Spleen (tissue), 11 donors: ENCODE measurements at regions not wholly inside any gene's neighbourhood (a gene's known extent, or its start where the extent isn't known, plus 50 kb on each side); places are given as distances from the start of the nearest gene placed in this dataset.

ENCODE experiments used
- DNase-seq: peaks from one replicate; pipeline ENCODE4 v3.0.0-alpha.2; 2020
- H3K27ac ChIP-seq, 8 donors: fragments of 200-600 bp; sonication (generic) in 7 of 8; 1 replicate in 4 of 8; 2 replicates in 4 of 8; pipeline versions ENCODE4 v1.5.0 to v1.8.0; 2016 to 2021; ENCODE audit warnings: inconsistent platforms in 4 of 8, mild to moderate bottlenecking in 4 of 8, moderate library complexity in 1 of 8
- H3K27me3 ChIP-seq, 7 donors: fragments of 200-600 bp; sonication (generic) in 6 of 7; replicated peaks in 1 of 7; 1 replicate in 4 of 7; 2 replicates in 3 of 7; pipeline versions ENCODE4 v1.5.0 to v1.8.0; 2016 to 2021; ENCODE audit warnings: inconsistent platforms in 3 of 7, mild to moderate bottlenecking in 1 of 7
- H3K36me3 ChIP-seq, 6 donors: fragments of 200-600 bp; sonication (generic) in 5 of 6; 1 replicate in 4 of 6; 2 replicates in 2 of 6; pipeline versions ENCODE4 v1.5.0 to v1.8.0; 2016 to 2021; ENCODE audit warnings: inconsistent platforms in 2 of 6
- H3K4me1 ChIP-seq, 6 donors: fragments of 200-600 bp; sonication (generic) in 5 of 6; 1 replicate in 3 of 6; 2 replicates in 3 of 6; pipeline versions ENCODE4 v1.5.0 to v1.8.0; 2016 to 2021; ENCODE audit warnings: inconsistent platforms in 3 of 6
- H3K4me3 ChIP-seq, 8 donors: fragments of 200-600 bp; sonication (generic) in 7 of 8; 1 replicate in 4 of 8; 2 replicates in 4 of 8; pipeline versions ENCODE4 v1.5.0 to v1.8.0; 2016 to 2021; ENCODE audit warnings: inconsistent platforms in 4 of 8, mild to moderate bottlenecking in 4 of 8, moderate library complexity in 2 of 8
- H3K9me3 ChIP-seq, 8 donors: fragments of 200-600 bp; sonication (generic) in 7 of 8; 1 replicate in 4 of 8; 2 replicates in 4 of 8; pipeline versions ENCODE4 v1.5.0 to v1.8.0; 2016 to 2021; ENCODE audit warnings: inconsistent platforms in 4 of 8
- CTCF ChIP-seq, 11 experiments: fragments of 200-600 bp in 7 of 11; fragments of 450-650 bp in 4 of 11; sonication (generic) in 4 of 11; IDR thresholded peaks in 8 of 11; conservative IDR thresholded peaks in 3 of 11; 1 replicate in 7 of 11; 2 replicates in 4 of 11; pipeline versions ENCODE4 v1.4.0 to v1.8.0; 2016 to 2021; ENCODE audit warnings: antibody characterized with exemption in 11 of 11, inconsistent platforms in 4 of 11, mild to moderate bottlenecking in 1 of 11
- POLR2A ChIP-seq, 3 donors: fragments of 450-650 bp; IDR thresholded peaks; one replicate each; pipeline ENCODE4 v1.5.1; 2017; ENCODE audit warnings: antibody characterized with exemption in 3 of 3, mild to moderate bottlenecking in 1 of 3
- POLR2AphosphoS5 ChIP-seq, 3 donors: sonication (generic); formaldehyde crosslinking; IDR thresholded peaks; one replicate each; pipeline ENCODE4 v1.5.1; 2017; ENCODE audit warnings: antibody characterized with exemption in 3 of 3
- WGBS, 5 donors: extraction: QIAGEN DNeasy Blood & Tissue Kit in 3 of 5; methylation state at CpG; one replicate each; pipeline versions ENCODE4 v1.1.5 to v1.1.7; 2013 to 2018; 5-methylcytosine and 5-hydroxymethylcytosine counted together
- intact Hi-C: fragments of 100-400 bp; cut with DNase I; formaldehyde crosslinking; loops from one replicate; pipeline ENCODE4 v1.15.0; 2023; ENCODE audit warnings: low total_unique reads
- donor health status: healthy with polysubstance abuse.
- donor health status: DM: no; HTN: no; CAD: no; lungs with moderate emphysema.
- donor health status: DM: no; HTN: no; CAD: no.
- donor health status: Bipolar disorder and iron deficiency.
- donor health status: healthy.
- donor health status: DM: no; HTN: no; CAD: no.
- donor health status: DM: yes; HTN: yes; CAD: no.

- Histone ChIP-seq H3K27me3 (peaks cover 0 to 4% (median 0%) of the 10 kb centered on the region in 7 donors), H3K4me3 (no peak overlapping the region), H3K4me1 (peaks cover 0 to 5% (median 0%) of the 10 kb centered on the region in 6 donors), H3K27ac (no peak overlapping the region), H3K36me3 (no peaks in the 10 kb centered on the region), H3K9me3 (no peaks in the 10 kb centered on the region)
- intact Hi-C loops = no loop called here
- 82 to 98% (median 95%) methylated on average over 1 of the region's 1 CpG for WGBS, 5 donors
- DNase-seq = no peak
- TF ChIP-seq POLR2AphosphoS5 (IDR thresholded peaks at IDR 0.05) = no peak
- no peak for TF ChIP-seq POLR2A (IDR thresholded peaks at IDR 0.05)
- TF ChIP-seq CTCF (IDR thresholded peaks at IDR 0.05 in 8 of 11, conservative IDR thresholded peaks at IDR 0.05 in 3 of 11) = no peak
Measured at GRCh38 chr1:67615886-67616285, 69.1 kb upstream of the GADD45A start.

- intact Hi-C loops = no loop called here
- H3K9me3 ChIP-seq = no peaks in the 10 kb centered on the region
- no peak for DNase-seq
- H3K27ac ChIP-seq = no peak overlapping the region
- H3K4me1 ChIP-seq = peaks cover 0 to 5% (median 0%) of the 10 kb centered on the region in 6 donors
- H3K36me3 ChIP-seq = no peaks in the 10 kb centered on the region
- TF ChIP-seq POLR2A (IDR thresholded peaks at IDR 0.05) (no peak), POLR2AphosphoS5 (IDR thresholded peaks at IDR 0.05) (no peak), CTCF (IDR thresholded peaks at IDR 0.05 in 8 of 11, conservative IDR thresholded peaks at IDR 0.05 in 3 of 11) (no peak)
- WGBS, 5 donors = 88 to 97% (median 95%) methylated on average over 2 of the region's 2 CpGs
- no peak overlapping the region for H3K4me3 ChIP-seq
- H3K27me3 ChIP-seq = peaks cover 0 to 4% (median 0%) of the 10 kb centered on the region in 7 donors
Measured at GRCh38 chr1:67616394-67616985, 68.5 kb upstream of the GADD45A start.

- Histone ChIP-seq H3K27me3 (peaks cover 0 to 4% (median 0%) of the 10 kb centered on the region in 7 donors), H3K4me3 (no peak overlapping the region), H3K9me3 (no peaks in the 10 kb centered on the region), H3K27ac (peak overlapping the region in 2 of 8 donors; percentile 3 to 22), H3K36me3 (no peaks in the 10 kb centered on the region), H3K4me1 (no peaks in the 10 kb centered on the region)
- intact Hi-C loops = no loop called here
- WGBS, 5 donors = 59 to 70% (median 62%) methylated on average over 14 of the region's 14 CpGs
- DNase-seq = no peak
- no peak for TF ChIP-seq POLR2AphosphoS5 (IDR thresholded peaks at IDR 0.05)
- TF ChIP-seq POLR2A (IDR thresholded peaks at IDR 0.05) = no peak
- no peak for TF ChIP-seq CTCF (IDR thresholded peaks at IDR 0.05 in 8 of 11, conservative IDR thresholded peaks at IDR 0.05 in 3 of 11)
Measured at GRCh38 chr1:67618285-67619018, 66.5 kb upstream of the GADD45A start.

GRCh38 chr1:67619080-67619479, 65.9 kb upstream of the GADD45A start:
- DNase-seq = no peak
- no peak for TF ChIP-seq POLR2A (IDR thresholded peaks at IDR 0.05)
- no peak for TF ChIP-seq CTCF (IDR thresholded peaks at IDR 0.05 in 8 of 11, conservative IDR thresholded peaks at IDR 0.05 in 3 of 11)
- TF ChIP-seq POLR2AphosphoS5 (IDR thresholded peaks at IDR 0.05) = no peak

More at GRCh38 chr1:67619080-67619479, 65.9 kb upstream of the GADD45A start:
- Histone ChIP-seq H3K27me3 (peaks cover 0 to 4% (median 0%) of the 10 kb centered on the region in 7 donors), H3K9me3 (no peaks in the 10 kb centered on the region), H3K4me3 (no peak overlapping the region), H3K36me3 (no peaks in the 10 kb centered on the region), H3K27ac (peak overlapping the region in 1 of 8 donors; percentile 3), H3K4me1 (no peaks in the 10 kb centered on the region)
- WGBS, 5 donors = 48 to 64% (median 55%) methylated on average over 2 of the region's 2 CpGs
- intact Hi-C loops = no loop called here
